HG03280 (cell line): ENCODE measurements at regions not wholly inside any gene's neighbourhood (a gene's known extent, or its start where the extent isn't known, plus 50 kb on each side); places are given as distances from the start of the nearest gene placed in this dataset.

Source experiments
- ATAC-seq: cut with Tn5 transposase; IDR thresholded peaks from one replicate; pipeline ENCODE4 v1.9.1; 2021; ENCODE audit warnings: mild to moderate bottlenecking, moderate library complexity; ENCODE audit not compliant: unreplicated experiment

DNA sequence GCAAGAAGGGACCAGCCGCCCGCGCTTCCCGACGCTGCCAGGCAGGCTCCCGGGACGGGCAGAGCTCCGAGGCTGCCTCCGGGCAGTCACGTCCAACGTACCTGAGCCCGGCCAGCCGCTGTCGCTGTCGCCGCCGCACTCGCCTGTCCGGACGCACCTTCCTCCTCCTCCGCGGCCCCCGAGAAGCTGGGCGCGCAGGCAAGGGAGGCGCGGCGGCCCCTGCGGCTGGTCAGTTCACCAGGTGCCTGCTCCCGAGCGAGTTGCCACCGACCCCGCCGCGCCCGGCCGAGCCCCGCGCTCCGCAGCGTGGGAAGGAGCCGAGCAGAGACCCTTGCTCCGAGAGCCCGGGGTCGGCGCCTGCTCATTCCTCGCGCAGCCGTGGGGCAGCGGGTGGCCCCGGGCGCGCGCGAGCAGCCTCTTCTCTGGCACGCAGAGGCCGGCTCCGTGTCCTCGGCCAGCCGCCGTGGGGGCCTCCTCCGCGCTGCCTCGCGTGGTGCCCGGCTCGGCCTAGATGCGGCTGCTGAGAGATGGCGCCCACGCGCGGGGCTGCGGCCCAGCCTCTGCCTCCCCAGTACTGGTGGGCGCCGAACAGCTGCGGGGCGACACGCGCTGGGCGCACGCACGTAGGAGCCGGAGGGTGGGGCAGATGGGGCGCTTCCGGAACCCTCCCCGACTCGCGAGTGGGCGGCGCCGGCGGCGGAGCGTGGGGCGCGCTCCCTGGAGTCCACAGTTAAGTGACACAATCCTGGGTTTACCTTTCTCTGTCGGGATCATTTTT, 419.4 kb downstream of the UQCRFS1 start:
- ATAC-seq: no peak

- no peak for ATAC-seq
Observed at GRCh38 chr19:28785971-28786370, 427.0 kb downstream of the UQCRFS1 start.

GRCh38 chr19:28764066-28764465, 448.9 kb downstream of the UQCRFS1 start:
- ATAC-seq: no peak

- no peak for ATAC-seq
Observed at GRCh38 chr19:28746478-28746877, 466.5 kb downstream of the UQCRFS1 start.

- ATAC-seq: no peak
Observed at GRCh38 chr19:28744943-28745342, 468.0 kb downstream of the UQCRFS1 start.

GRCh38 chr19:28744014-28744413, 468.9 kb downstream of the UQCRFS1 start:
- no peak for ATAC-seq

DNA sequence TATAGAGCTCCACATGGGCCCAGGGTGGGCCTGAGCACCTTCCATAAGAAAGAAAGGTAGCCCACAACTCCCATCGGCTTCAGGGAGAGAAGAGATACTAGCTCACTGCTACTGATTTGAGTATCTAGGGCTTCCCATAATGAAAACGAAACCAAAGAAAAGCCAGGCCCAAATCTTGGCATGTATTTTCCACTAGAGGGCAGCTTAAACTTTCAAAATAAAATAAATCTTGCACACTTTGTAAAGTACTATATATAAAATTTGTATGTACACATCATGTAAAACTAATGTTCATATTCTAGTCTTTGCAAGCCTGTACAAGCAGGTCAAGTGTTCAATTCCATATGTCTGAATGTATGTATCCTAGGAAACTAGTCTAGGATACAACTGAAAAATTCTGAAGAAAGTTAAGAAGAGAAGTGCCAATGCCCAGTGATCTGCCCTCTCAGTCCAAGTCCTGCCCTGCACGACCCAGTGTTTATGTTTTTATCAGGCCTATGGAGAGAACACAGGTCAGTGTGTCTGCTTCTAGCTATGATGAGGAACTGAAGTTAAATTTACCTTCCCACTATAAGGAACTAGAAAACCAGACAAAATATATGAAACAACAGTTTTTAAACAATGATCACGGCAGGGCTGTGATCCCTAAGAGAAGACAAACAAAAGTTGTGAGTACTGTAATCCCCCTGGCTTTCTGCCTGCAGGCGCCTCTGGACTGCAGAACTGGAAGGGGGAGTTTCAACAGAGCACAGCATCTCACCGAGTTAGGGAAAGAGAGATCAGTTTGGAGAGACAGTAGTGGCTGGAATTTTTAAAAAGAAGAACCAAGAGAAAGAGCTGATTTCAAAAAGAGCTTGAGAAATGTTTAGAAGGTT, 475.7 kb downstream of the UQCRFS1 start:
- ATAC-seq: no peak

- ATAC-seq: no peak
Observed at GRCh38 chr19:28736528-28736927, 476.4 kb downstream of the UQCRFS1 start.

- ATAC-seq: no peak
Observed at GRCh38 chr19:28731577-28731976, 481.4 kb downstream of the UQCRFS1 start.

DNA sequence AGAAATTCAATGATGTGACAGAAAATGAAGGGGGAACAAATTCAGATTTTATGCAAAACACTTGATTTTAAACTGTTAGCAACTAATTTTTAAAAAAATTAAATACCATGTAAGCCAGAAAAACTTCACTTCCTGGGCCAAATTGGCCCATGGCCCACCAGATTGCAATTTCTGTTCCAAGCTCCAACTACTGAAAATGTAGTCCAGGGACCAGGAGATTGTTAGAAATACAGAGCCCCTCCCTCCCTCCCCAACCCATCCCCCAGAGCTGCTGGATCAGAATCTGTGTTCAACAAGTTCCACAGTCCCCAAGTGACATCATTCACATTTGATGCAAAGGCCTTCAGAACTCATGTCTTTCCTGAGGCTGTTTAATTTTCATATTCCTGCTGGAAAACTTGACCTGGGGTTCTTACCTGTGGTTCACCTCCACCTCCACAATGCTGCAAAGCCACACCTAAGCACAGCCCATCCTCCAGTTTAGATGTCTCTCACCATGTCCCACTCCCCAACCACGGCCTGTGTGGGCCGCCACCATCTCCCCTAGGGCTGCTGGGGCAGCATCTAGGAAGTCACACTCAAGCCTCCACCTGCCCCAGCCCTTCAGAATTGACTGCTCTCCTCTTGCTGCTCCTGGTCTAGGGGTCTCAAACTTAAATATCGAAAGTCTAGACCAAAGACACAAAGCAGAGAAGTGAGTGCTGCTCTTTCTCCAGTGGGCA, 482.0 kb downstream of the UQCRFS1 start:
- no peak for ATAC-seq

- ATAC-seq: no peak
Observed at GRCh38 chr19:28727480-28728159, 485.3 kb downstream of the UQCRFS1 start.

GRCh38 chr19:28726533-28727479, 486.1 kb downstream of the UQCRFS1 start:
- no peak for ATAC-seq

GRCh38 chr19:28718909-28719308, 494.0 kb downstream of the UQCRFS1 start:
- no peak for ATAC-seq

- no peak for ATAC-seq
Observed at GRCh38 chr19:28715157-28715556, 497.8 kb downstream of the UQCRFS1 start.

DNA sequence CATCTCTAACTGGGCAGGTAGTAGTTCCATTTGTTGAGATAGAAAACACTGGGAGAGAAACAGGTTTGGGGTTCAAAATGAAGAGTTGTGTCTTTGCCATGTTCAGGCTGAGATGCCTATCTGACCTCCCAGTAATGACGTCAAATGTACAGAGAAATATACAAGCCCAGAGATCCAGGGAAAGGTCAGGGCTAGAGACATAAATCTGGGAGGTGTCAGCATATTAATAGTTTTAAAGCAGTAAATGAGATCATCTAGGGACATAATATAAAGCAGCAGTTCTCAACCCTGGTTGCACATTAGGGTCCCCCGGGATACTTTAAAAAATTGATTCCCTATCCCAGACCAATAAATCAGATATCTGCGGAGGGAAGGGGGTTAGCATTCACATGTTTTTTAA, 501.5 kb downstream of the UQCRFS1 start:
- ATAC-seq: no peak

DNA sequence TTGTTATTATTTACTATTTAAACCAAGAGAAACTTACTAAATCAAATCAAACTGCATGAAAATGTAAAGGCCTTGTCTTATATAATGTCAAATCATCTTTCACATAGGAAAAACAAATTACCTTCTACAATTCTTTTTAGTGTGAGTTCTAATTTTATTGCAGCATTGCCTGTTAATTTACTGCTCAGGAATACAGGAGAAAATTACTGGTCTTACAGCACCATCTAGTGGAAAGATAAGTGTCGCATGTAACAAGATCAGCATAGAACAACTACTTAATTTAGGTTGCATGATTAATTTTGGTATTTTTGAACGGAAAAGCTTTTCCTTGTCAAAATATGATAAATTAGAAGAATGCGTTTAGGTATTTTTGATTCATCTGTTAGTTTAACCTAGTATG, 502.7 kb downstream of the UQCRFS1 start:
- no peak for ATAC-seq

GRCh38 chr19:28706693-28707092, 506.3 kb downstream of the UQCRFS1 start:
- no peak for ATAC-seq

DNA sequence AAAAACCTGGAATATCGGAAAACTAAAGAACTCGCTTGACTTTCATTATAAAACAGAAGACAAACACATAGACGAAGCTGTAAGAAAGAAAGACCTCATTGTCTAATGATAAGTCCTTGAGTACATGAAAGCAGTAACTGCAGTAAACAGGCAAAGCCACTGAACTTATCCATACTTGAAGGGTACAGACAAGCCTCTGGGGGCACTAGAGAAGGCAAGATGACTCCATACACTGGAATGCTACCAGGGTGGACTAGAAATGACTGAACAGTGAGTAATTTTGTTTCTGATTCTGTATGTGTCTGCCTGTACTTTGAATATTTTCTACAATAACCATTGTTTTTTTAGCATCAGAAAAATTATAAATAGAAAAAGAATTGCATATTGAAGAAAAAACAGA, 507.9 kb downstream of the UQCRFS1 start:
- no peak for ATAC-seq

GRCh38 chr19:28703400-28703956, 509.5 kb downstream of the UQCRFS1 start:
- no peak for ATAC-seq
